ENCODE measurements at regions not wholly inside any gene's neighbourhood (a gene's known extent, or its start where the extent isn't known, plus 50 kb on each side); places are given as distances from the start of the nearest gene placed in this dataset.

DNA sequence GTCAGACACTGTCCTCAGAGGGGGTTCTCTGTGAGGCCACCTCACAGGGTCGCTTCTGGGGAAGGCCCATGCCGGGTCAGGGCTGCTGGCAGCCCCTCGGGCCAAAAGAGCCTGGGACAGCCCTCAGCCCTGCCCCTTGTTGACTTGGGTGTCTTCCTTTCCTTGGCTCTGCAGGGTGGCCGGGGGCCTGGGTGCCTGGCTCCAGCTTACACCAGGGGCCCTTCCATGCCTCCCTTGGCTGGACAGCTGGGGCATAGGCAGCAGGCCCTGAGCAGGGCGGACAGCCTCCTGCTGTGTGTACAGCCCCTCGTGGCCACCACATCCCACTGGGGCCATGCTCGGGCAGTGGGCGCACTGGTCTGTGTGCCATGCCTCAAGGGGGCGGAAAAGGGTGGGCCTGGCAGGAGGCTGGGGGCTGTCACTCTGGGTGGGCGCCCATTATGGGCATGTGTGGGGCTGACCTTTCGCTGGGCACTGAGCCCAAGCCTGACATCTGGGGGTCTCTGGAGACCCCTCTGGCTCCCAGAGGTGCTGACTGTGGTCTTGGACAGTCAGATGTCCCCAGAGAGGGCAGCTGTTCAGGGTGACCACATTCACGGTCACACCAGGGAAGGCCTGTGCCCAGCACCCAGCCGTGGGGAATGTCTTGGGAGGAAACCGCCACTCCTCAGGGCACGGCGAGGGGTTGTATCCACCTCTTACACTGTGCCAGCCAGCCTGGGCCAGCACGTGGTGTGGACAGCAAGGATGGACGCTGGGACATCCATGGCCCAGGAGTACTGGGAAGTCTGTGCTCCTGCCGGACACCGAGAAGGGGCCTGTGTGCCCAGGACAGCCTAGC is 313.3 kb downstream of the TMEM121 start:
- Histone ChIP-seq H3K27ac (no peak overlapping the region), H3K27me3 (no peaks in the 10 kb centered on the region), H3K36me3 (no peaks in the 10 kb centered on the region), H3K4me3 (replicated peaks in 1 of 3) (no peak overlapping the region), H3K4me1 (no peaks in the 10 kb centered on the region), H3K9me3 (no peaks in the 10 kb centered on the region)
- TF ChIP-seq POLR2A (IDR thresholded peaks at IDR 0.05) (no peak), CTCF (IDR thresholded peaks at IDR 0.05) (no peak)
- no peak for DNase-seq
- intact Hi-C loops (cut with DNase I), result no loop called here
- WGBS, 2 donors, result 89 to 93% methylated on average over 11 of the region's 20 CpGs

- Histone ChIP-seq H3K27me3 (no peaks in the 10 kb centered on the region), H3K27ac (no peak overlapping the region), H3K9me3 (no peaks in the 10 kb centered on the region), H3K4me3 (replicated peaks in 1 of 3) (no peak overlapping the region), H3K36me3 (no peaks in the 10 kb centered on the region), H3K4me1 (no peaks in the 10 kb centered on the region)
- intact Hi-C loops (cut with DNase I), result no loop called here
- WGBS, 2 donors, result 80 to 86% methylated on average over 3 to 23 of the region's 32 CpGs
- DNase-seq, result no peak
- TF ChIP-seq CTCF (IDR thresholded peaks at IDR 0.05) (no peak), POLR2A (IDR thresholded peaks at IDR 0.05) (no peak)
Measured at GRCh38 chr14:105840266-105841021, 314.1 kb downstream of the TMEM121 start.

DNA sequence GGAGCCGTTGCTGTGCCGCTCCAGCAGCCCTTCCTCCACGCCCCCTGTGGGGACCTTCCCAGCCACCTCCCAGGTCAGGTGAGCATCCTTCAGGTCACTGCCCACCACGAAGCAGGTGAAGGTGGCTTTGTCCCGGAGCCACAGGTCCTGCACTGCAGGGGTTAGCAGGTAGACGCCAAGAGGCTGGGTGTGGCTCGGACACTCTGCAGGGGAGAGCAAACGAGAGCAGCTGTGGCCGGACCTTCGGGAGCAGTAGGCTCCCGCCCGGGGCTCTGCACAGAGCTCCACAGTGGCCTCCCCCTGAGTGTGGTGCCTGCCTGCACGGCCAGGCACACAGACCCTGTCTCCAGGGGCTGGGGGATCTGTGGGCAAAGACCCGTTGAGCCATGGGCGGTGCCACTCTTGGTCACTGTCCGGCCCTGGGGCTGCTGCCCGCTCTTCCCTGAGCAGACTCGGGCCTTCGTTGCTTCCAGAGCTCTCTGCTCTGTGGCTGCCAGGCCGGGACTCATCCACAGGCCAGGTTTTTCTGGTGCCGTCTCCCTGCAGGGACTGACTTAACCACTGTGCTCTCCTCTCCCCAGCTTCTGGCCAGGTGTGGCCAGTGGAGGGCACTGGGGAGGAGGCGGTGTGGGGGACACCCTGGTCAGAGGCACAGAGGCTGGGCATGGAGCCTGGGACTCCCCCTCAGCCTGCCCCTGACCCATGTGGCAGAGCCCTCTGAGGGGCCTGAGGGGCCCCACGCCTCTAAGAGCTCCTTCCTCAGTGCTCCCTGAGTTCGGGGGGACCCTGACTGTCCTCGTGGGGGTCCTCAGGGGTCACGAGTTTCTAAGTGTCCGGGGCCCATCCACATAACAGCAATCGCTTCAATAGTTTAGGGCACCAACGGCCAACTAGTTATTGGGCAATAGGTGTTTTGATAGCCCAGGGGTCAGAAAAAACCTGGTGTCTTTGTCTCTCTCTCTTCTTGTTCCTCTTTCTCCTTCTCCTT is 314.9 kb downstream of the TMEM121 start:
- intact Hi-C loops (cut with DNase I), result no loop called here
- Histone ChIP-seq H3K27ac (no peak overlapping the region), H3K4me1 (no peaks in the 10 kb centered on the region), H3K9me3 (no peaks in the 10 kb centered on the region), H3K36me3 (no peaks in the 10 kb centered on the region), H3K4me3 (replicated peaks in 1 of 3) (no peak overlapping the region), H3K27me3 (no peaks in the 10 kb centered on the region)
- 76 to 81% methylated on average over 11 to 15 of the region's 29 CpGs for WGBS, 2 donors
- no peak for DNase-seq
- no peak for TF ChIP-seq CTCF (IDR thresholded peaks at IDR 0.05)
- TF ChIP-seq POLR2A (IDR thresholded peaks at IDR 0.05), result no peak

DNA sequence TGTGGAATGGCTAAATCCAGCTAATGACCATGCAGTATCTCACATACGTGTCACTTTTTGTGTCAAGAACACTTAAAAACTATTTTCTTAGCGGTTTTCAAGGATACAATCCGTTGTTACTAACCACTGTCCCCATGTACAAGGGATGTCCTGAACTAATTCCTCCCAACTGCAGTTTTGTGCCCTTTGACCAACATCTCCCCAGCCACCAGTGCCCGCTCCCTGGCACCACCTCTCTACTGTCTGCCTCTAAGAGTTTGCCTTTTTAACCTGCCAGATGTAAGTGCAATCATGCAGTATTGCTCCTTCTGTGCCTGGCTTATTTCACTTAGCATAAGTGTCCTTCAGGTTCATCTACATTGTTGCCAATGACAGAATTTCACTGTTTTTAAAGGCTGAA is 315.7 kb downstream of the TMEM121 start:
- H3K27ac ChIP-seq, result no peak overlapping the region
- no peaks in the 10 kb centered on the region for H3K9me3 ChIP-seq
- H3K36me3 ChIP-seq, result no peaks in the 10 kb centered on the region
- no peaks in the 10 kb centered on the region for H3K27me3 ChIP-seq
- WGBS, 2 donors, result 64 to 74% methylated on average over 4 of the region's 4 CpGs
- intact Hi-C loops (cut with DNase I), result no loop called here
- H3K4me3 ChIP-seq (replicated peaks in 1 of 3), result no peak overlapping the region
- no peak for DNase-seq
- TF ChIP-seq POLR2A (IDR thresholded peaks at IDR 0.05) (no peak), CTCF (IDR thresholded peaks at IDR 0.05) (no peak)
- no peaks in the 10 kb centered on the region for H3K4me1 ChIP-seq
